ENCODE measurements at regions not wholly inside any gene's neighbourhood (a gene's known extent, or its start where the extent isn't known, plus 50 kb on each side); places are given as distances from the start of the nearest gene placed in this dataset.

DNA sequence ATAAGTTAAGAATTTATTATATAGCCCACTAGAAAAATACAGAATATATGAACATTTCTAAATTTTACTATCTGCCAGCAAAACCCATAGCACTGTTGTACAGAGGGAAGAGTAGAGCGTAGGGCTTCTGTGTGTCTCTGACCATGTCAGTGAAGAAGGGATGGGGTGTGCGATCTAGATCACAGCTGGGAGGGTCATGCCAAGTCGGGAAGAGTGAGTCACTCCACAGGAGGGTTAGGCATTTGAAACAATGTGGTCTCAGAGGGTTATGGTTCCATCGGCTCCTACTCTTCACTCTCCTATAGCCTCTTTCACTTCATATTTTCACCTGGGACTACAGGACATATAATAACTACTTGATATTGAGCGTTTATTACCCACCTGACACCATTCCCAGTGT lies 185.1 kb upstream of the DDHD1 start:
- Histone ChIP-seq H3K9me3 (ENCODE audit: control insufficient read depth, insufficient read depth, low read length) (no peaks in the 10 kb centered on the region), H3K4me3 (ENCODE audit: low read length) (no peak overlapping the region), H3F3A (ENCODE audit: control insufficient read depth, insufficient read depth) (no peaks in the 10 kb centered on the region), H3K79me2 (ENCODE audit: control insufficient read depth, low read length) (no peaks in the 10 kb centered on the region), H3K4me1 (ENCODE audit: control insufficient read depth, low read length) (no peaks in the 10 kb centered on the region), H3K27me3 (ENCODE audit: control insufficient read depth, low read length) (no peaks in the 10 kb centered on the region), H3K36me3 (ENCODE audit: control insufficient read depth, low read length) (no peaks in the 10 kb centered on the region), H3K27ac (ENCODE audit: low read depth, low read length) (no peak overlapping the region), H3K9me2 (replicated peaks; ENCODE audit: control insufficient read depth, low read length) (no peaks in the 10 kb centered on the region), H3K4me2 (ENCODE audit: low read length) (no peak overlapping the region), H4K20me1 (ENCODE audit: control insufficient read depth, insufficient read depth, low read depth, low read length) (no peaks in the 10 kb centered on the region)
- TF ChIP-seq EZH2phosphoT487 (IDR thresholded peaks at IDR 0.05; ENCODE audit: borderline replicate concordance, low read length) = no peak

DNA sequence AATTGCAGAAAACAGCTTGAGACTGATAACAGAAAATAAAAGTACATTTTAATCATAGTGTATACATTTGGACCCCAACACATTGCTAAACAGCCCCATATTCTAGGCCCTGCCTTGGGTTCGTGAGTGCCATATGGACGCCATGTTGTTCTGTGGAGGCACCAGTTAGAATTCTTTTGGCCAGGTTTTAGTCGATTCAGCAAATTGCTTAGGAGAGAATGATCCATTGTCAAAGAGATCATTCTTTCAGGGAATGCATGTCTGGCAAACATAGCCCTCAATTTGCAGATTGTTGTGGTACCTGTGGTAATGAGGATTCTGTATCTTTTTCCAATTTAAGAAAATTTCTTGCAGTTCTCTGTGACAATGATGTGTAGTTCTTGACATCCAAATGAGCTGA lies 183.6 kb upstream of the DDHD1 start:
- Histone ChIP-seq H3K9me2 (replicated peaks; ENCODE audit: control insufficient read depth, low read length) (no peaks in the 10 kb centered on the region), H3K27ac (ENCODE audit: low read depth, low read length) (no peak overlapping the region), H3K4me2 (ENCODE audit: low read length) (no peak overlapping the region), H3K4me3 (ENCODE audit: low read length) (no peak overlapping the region), H3K9me3 (ENCODE audit: control insufficient read depth, insufficient read depth, low read length) (no peaks in the 10 kb centered on the region), H3K27me3 (ENCODE audit: control insufficient read depth, low read length) (no peaks in the 10 kb centered on the region), H3F3A (ENCODE audit: control insufficient read depth, insufficient read depth) (no peaks in the 10 kb centered on the region), H3K36me3 (ENCODE audit: control insufficient read depth, low read length) (no peaks in the 10 kb centered on the region), H4K20me1 (ENCODE audit: control insufficient read depth, insufficient read depth, low read depth, low read length) (no peaks in the 10 kb centered on the region), H3K4me1 (ENCODE audit: control insufficient read depth, low read length) (no peaks in the 10 kb centered on the region), H3K79me2 (ENCODE audit: control insufficient read depth, low read length) (no peaks in the 10 kb centered on the region)
- TF ChIP-seq, protein P1, sequence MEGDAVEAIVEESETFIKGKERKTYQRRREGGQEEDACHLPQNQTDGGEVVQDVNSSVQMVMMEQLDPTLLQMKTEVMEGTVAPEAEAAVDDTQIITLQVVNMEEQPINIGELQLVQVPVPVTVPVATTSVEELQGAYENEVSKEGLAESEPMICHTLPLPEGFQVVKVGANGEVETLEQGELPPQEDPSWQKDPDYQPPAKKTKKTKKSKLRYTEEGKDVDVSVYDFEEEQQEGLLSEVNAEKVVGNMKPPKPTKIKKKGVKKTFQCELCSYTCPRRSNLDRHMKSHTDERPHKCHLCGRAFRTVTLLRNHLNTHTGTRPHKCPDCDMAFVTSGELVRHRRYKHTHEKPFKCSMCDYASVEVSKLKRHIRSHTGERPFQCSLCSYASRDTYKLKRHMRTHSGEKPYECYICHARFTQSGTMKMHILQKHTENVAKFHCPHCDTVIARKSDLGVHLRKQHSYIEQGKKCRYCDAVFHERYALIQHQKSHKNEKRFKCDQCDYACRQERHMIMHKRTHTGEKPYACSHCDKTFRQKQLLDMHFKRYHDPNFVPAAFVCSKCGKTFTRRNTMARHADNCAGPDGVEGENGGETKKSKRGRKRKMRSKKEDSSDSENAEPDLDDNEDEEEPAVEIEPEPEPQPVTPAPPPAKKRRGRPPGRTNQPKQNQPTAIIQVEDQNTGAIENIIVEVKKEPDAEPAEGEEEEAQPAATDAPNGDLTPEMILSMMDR (IDR thresholded peaks at IDR 0.05; ENCODE audit: low read depth, low read length, poor library complexity, severe bottlenecking) = no peak
- no peak for TF ChIP-seq EZH2phosphoT487 (IDR thresholded peaks at IDR 0.05; ENCODE audit: borderline replicate concordance, low read length)

DNA sequence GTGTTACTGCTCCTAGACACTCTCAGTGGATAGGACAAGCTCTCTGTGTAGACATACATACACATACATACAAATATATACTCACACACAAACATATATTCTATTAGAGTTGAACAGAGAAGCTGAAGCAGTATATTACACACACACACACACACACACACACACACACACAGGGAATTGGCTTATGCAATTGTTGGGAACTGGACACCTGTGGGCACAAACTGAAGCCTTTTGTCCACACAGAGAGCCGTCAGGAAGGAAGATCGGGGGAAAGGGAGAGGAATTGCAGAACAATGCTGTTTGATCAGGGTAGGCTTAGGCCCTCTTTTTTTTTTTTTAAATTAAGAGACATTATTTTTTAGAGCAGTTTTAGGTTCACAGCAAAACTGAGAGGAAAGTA lies 180.7 kb upstream of the DDHD1 start:
- no peaks in the 10 kb centered on the region for H3K79me2 ChIP-seq (ENCODE audit: control insufficient read depth, low read length)
- no peak overlapping the region for H3K4me2 ChIP-seq (ENCODE audit: low read length)
- no peak overlapping the region for H3K27ac ChIP-seq (ENCODE audit: low read depth, low read length)
- H3K4me1 ChIP-seq (ENCODE audit: control insufficient read depth, low read length) = no peaks in the 10 kb centered on the region
- no peaks in the 10 kb centered on the region for H4K20me1 ChIP-seq (ENCODE audit: control insufficient read depth, insufficient read depth, low read depth, low read length)
- no peaks in the 10 kb centered on the region for H3F3A ChIP-seq (ENCODE audit: control insufficient read depth, insufficient read depth)
- no peaks in the 10 kb centered on the region for H3K9me2 ChIP-seq (replicated peaks; ENCODE audit: control insufficient read depth, low read length)
- H3K4me3 ChIP-seq (ENCODE audit: low read length) = no peak overlapping the region
- H3K27me3 ChIP-seq (ENCODE audit: control insufficient read depth, low read length) = no peaks in the 10 kb centered on the region
- TF ChIP-seq, protein P1 (IDR thresholded peaks at IDR 0.05; ENCODE audit: low read depth, low read length, poor library complexity, severe bottlenecking) = no peak
- TF ChIP-seq EZH2phosphoT487 (IDR thresholded peaks at IDR 0.05; ENCODE audit: borderline replicate concordance, low read length) = no peak
- no peaks in the 10 kb centered on the region for H3K36me3 ChIP-seq (ENCODE audit: control insufficient read depth, low read length)
- no peaks in the 10 kb centered on the region for H3K9me3 ChIP-seq (ENCODE audit: control insufficient read depth, insufficient read depth, low read length)

DNA sequence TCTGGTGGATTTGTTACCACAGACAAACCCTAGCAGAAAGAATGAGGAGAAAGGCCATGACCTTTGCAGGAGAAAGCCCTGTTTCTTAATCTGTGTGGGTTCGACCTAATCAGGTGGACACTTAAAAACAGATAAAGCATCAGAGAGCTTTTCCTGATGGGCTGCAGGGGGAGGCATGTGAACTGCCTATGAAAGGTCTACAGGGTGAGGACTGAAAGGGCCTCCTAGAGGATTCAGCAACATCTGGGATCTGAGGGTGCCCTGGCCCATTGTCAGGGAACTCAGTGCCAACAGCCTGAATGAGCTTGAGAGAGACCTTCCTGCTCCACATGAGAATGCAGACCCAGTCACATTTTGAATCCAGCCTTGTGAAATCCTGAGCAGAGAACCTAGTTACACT lies 178.8 kb upstream of the DDHD1 start:
- H3K9me2 ChIP-seq (replicated peaks; ENCODE audit: control insufficient read depth, low read length) = no peaks in the 10 kb centered on the region
- TF ChIP-seq EZH2phosphoT487 (IDR thresholded peaks at IDR 0.05; ENCODE audit: borderline replicate concordance, low read length) = no peak
- TF ChIP-seq, protein P1 (IDR thresholded peaks at IDR 0.05; ENCODE audit: low read depth, low read length, poor library complexity, severe bottlenecking) = no peak

More for the DNA sequence above, 178.8 kb upstream of the DDHD1 start:
- Histone ChIP-seq H3K4me1 (ENCODE audit: control insufficient read depth, low read length) (no peaks in the 10 kb centered on the region), H3F3A (ENCODE audit: control insufficient read depth, insufficient read depth) (no peaks in the 10 kb centered on the region), H3K36me3 (ENCODE audit: control insufficient read depth, low read length) (no peaks in the 10 kb centered on the region), H4K20me1 (ENCODE audit: control insufficient read depth, insufficient read depth, low read depth, low read length) (no peaks in the 10 kb centered on the region), H3K27me3 (ENCODE audit: control insufficient read depth, low read length) (no peaks in the 10 kb centered on the region), H3K27ac (ENCODE audit: low read depth, low read length) (no peak overlapping the region), H3K4me3 (ENCODE audit: low read length) (no peak overlapping the region), H3K9me3 (ENCODE audit: control insufficient read depth, insufficient read depth, low read length) (no peaks in the 10 kb centered on the region), H3K79me2 (ENCODE audit: control insufficient read depth, low read length) (no peaks in the 10 kb centered on the region), H3K4me2 (ENCODE audit: low read length) (no peak overlapping the region)

Data from DOHH2 (cell line).